ENCODE measurements at regions not wholly inside any gene's neighbourhood (a gene's known extent, or its start where the extent isn't known, plus 50 kb on each side); places are given as distances from the start of the nearest gene placed in this dataset.

DNA sequence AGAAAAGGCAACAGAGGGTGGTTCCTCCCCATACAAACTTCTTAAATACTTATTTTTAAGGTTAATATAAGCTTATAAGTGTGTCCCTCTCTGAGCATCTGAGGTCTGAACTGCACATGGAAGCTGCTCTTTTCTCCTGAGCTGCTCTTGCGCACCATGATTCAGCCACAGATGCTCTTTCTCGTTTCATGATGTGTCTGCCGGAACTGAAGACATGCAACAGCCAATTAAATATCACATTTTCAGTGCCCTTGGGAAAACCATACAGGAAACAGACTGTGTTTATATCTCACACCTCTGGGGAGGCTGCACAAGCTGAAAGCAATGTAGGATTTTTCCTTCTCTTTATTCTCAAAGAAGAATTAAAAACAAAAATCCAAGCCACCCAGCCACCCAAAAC, 96.8 kb upstream of the NREP start:
- no peaks in the 10 kb centered on the region for H3K4me1 ChIP-seq (ENCODE audit: low read length)

DNA sequence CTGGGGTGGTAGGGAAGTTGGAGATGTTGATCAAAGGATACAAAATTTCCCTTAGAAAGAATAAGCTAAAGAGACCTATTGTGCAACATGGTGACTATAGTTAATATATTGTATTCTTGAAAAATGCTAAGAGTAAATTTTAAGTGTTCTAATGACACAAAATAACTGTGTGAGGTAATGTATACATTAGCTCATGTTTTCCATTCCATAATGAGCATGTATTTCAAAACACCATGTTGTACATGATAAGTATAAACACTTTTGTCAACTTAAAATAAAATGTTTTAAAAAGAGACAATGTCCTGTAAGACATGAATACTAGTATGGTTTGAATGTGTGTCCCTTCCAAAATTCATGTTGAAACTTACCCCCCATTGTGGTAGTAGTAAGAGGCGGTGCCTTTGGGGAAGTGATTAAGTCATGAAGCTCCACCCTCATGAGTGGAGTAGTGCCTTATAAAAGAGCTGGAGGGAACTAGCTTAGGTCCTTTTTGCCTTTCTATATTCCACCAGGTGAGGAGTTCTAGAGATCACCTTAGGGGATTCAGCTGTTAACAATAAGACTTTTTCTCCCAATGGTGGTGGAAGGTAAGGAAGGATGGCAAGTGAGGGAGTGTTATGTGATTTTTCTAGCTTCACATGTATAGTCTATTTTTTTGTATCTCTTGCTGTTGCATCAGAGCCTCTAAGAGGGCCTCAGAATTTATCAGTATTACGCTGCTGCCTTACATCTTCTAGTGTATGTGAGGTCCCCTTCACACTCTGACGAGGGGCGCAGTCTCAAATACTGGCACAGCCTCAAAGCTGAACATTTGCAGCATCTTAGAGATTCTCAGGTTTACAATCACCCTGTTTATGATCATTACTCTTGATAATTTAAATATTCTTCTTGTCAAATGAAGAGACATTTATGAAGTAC, 94.9 kb upstream of the NREP start:
- no peaks in the 10 kb centered on the region for H3K79me2 ChIP-seq (ENCODE audit: low read length)
- no peaks in the 10 kb centered on the region for H3F3A ChIP-seq (ENCODE audit: insufficient read depth, low read length)
- no peaks in the 10 kb centered on the region for H3K9me3 ChIP-seq (replicated peaks; ENCODE audit: insufficient read depth, low read length)
- H3K4me2 ChIP-seq (ENCODE audit: low read depth, low read length), result no peak overlapping the region
- H3K9me2 ChIP-seq (replicated peaks; ENCODE audit: insufficient read depth, low read length), result no peaks in the 10 kb centered on the region
- H3K27ac ChIP-seq (ENCODE audit: low read length), result no peak overlapping the region
- no peaks in the 10 kb centered on the region for H3K4me1 ChIP-seq (ENCODE audit: low read length)
- no peaks in the 10 kb centered on the region for H4K20me1 ChIP-seq (ENCODE audit: insufficient read depth, low read length)
- H3K9ac ChIP-seq (ENCODE audit: low read length), result no peak overlapping the region
- H3K27me3 ChIP-seq (replicated peaks; ENCODE audit: insufficient read depth, low read length), result no peaks in the 10 kb centered on the region
- no peaks in the 10 kb centered on the region for H3K36me3 ChIP-seq (replicated peaks; ENCODE audit: insufficient read depth, low read length)
- TF ChIP-seq EZH2phosphoT487 (IDR thresholded peaks at IDR 0.05; ENCODE audit: low read length) (no peak), EZH2 (optimal IDR thresholded peaks at IDR 0.05; ENCODE audit: low read depth, low read length) (no peak), CTCF (IDR thresholded peaks at IDR 0.05; ENCODE audit: low read length) (no peak)
- H2AFZ ChIP-seq (ENCODE audit: low read length), result no peak overlapping the region
- H3K4me3 ChIP-seq (ENCODE audit: low read length), result no peak overlapping the region
- DNase-seq, result no peak

More for the DNA sequence above, 96.8 kb upstream of the NREP start:
- H3K36me3 ChIP-seq (replicated peaks; ENCODE audit: insufficient read depth, low read length), result no peaks in the 10 kb centered on the region
- no peak overlapping the region for H2AFZ ChIP-seq (ENCODE audit: low read length)
- H3F3A ChIP-seq (ENCODE audit: insufficient read depth, low read length), result no peaks in the 10 kb centered on the region
- no peak for DNase-seq
- H3K9ac ChIP-seq (ENCODE audit: low read length), result no peak overlapping the region
- H3K4me2 ChIP-seq (ENCODE audit: low read depth, low read length), result no peak overlapping the region
- TF ChIP-seq EZH2 (optimal IDR thresholded peaks at IDR 0.05; ENCODE audit: low read depth, low read length), result no peak
- no peak for TF ChIP-seq EZH2phosphoT487 (IDR thresholded peaks at IDR 0.05; ENCODE audit: low read length)
- TF ChIP-seq CTCF (IDR thresholded peaks at IDR 0.05; ENCODE audit: low read length), result no peak
- H3K9me2 ChIP-seq (replicated peaks; ENCODE audit: insufficient read depth, low read length), result no peaks in the 10 kb centered on the region
- no peaks in the 10 kb centered on the region for H3K9me3 ChIP-seq (replicated peaks; ENCODE audit: insufficient read depth, low read length)
- H3K79me2 ChIP-seq (ENCODE audit: low read length), result no peaks in the 10 kb centered on the region
- H3K27ac ChIP-seq (ENCODE audit: low read length), result no peak overlapping the region
- no peaks in the 10 kb centered on the region for H3K27me3 ChIP-seq (replicated peaks; ENCODE audit: insufficient read depth, low read length)
- no peak overlapping the region for H3K4me3 ChIP-seq (ENCODE audit: low read length)
- H4K20me1 ChIP-seq (ENCODE audit: insufficient read depth, low read length), result no peaks in the 10 kb centered on the region

DNA sequence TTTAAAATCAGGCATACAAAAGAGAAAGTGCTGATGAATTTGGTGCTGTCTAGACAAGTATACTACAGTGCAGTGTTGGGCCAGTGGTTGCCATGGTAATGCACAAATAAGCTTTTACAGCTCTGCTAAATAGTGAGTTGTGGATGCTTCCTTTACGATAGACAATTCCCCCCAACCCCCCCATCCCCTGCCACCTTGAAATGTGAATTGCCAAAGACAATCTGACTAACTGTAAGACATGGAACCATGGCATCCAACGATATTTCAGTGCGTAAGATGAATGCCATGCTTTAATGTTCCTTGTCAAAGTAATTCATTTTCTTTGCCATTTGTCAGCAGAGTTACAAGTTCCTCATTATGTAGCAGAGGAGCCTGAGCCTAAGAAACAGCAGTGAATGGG, 91.5 kb upstream of the NREP start:
- Histone ChIP-seq H3K4me1 (ENCODE audit: low read length) (no peaks in the 10 kb centered on the region), H3K9me2 (replicated peaks; ENCODE audit: insufficient read depth, low read length) (no peaks in the 10 kb centered on the region), H3K27ac (ENCODE audit: low read length) (no peak overlapping the region)

More for the DNA sequence above, 91.5 kb upstream of the NREP start:
- H3K9ac ChIP-seq (ENCODE audit: low read length), result no peak overlapping the region
- no peak for DNase-seq
- no peaks in the 10 kb centered on the region for H3F3A ChIP-seq (ENCODE audit: insufficient read depth, low read length)
- no peaks in the 10 kb centered on the region for H3K9me3 ChIP-seq (replicated peaks; ENCODE audit: insufficient read depth, low read length)
- no peaks in the 10 kb centered on the region for H3K36me3 ChIP-seq (replicated peaks; ENCODE audit: insufficient read depth, low read length)
- no peak overlapping the region for H2AFZ ChIP-seq (ENCODE audit: low read length)
- no peak overlapping the region for H3K4me3 ChIP-seq (ENCODE audit: low read length)
- H4K20me1 ChIP-seq (ENCODE audit: insufficient read depth, low read length), result no peaks in the 10 kb centered on the region
- H3K27me3 ChIP-seq (replicated peaks; ENCODE audit: insufficient read depth, low read length), result no peaks in the 10 kb centered on the region
- no peak overlapping the region for H3K4me2 ChIP-seq (ENCODE audit: low read depth, low read length)
- no peaks in the 10 kb centered on the region for H3K79me2 ChIP-seq (ENCODE audit: low read length)
- TF ChIP-seq CTCF (IDR thresholded peaks at IDR 0.05; ENCODE audit: low read length) (no peak), EZH2phosphoT487 (IDR thresholded peaks at IDR 0.05; ENCODE audit: low read length) (no peak), EZH2 (optimal IDR thresholded peaks at IDR 0.05; ENCODE audit: low read depth, low read length) (no peak)

Measured in MM.1S (cell line).